Bone marrow (tissue), 2 donors: ENCODE measurements at regions not wholly inside any gene's neighbourhood (a gene's known extent, or its start where the extent isn't known, plus 50 kb on each side); places are given as distances from the start of the nearest gene placed in this dataset.
"Not testable (repeated sequence)": the region's sequence is repeated elsewhere in the genome, so short reads cannot be mapped to it uniquely, and the experiment has no call there.

Experiments used
- DNase-seq, 2 donors: peaks; one replicate each; lab custom pipeline; 2025; lab: John Stamatoyannopoulos, UW

- no peak for DNase-seq
Observed at GRCh38 chr20:55937283-55937682, 68.0 kb downstream of the CBLN4 start.

GRCh38 chr20:55936209-55936595 lies 69.1 kb downstream of the CBLN4 start:
- no peak for DNase-seq

- DNase-seq: no peak
Observed at GRCh38 chr20:55935448-55936208, 69.7 kb downstream of the CBLN4 start.

GRCh38 chr20:55934146-55934545 lies 71.2 kb downstream of the CBLN4 start:
- DNase-seq: no peak

GRCh38 chr20:55930876-55931275 lies 74.4 kb downstream of the CBLN4 start:
- DNase-seq: not testable (repeated sequence)

- no peak for DNase-seq
Observed at GRCh38 chr20:55928266-55928665, 77.1 kb downstream of the CBLN4 start.

GRCh38 chr20:55919956-55920355 lies 85.4 kb downstream of the CBLN4 start:
- DNase-seq: no peak

GRCh38 chr20:55919319-55919718 lies 86.0 kb downstream of the CBLN4 start:
- no peak for DNase-seq

- no peak for DNase-seq
Observed at GRCh38 chr20:55918471-55918870, 86.8 kb downstream of the CBLN4 start.

GRCh38 chr20:55893031-55893430 lies 112.3 kb downstream of the CBLN4 start:
- DNase-seq: no peak

GRCh38 chr20:55888685-55889084 lies 116.6 kb downstream of the CBLN4 start:
- no peak for DNase-seq

- DNase-seq: no peak
Observed at GRCh38 chr20:55882910-55883309, 122.4 kb downstream of the CBLN4 start.

GRCh38 chr20:55882286-55882685 lies 123.0 kb downstream of the CBLN4 start:
- DNase-seq: no peak

- DNase-seq: no peak
Observed at GRCh38 chr20:55881204-55881603, 124.1 kb downstream of the CBLN4 start.

- DNase-seq: no peak
Observed at GRCh38 chr20:55880361-55880760, 125.0 kb downstream of the CBLN4 start.

GRCh38 chr20:55855052-55855451 lies 150.3 kb downstream of the CBLN4 start:
- no peak for DNase-seq

- DNase-seq: no peak
Observed at GRCh38 chr20:55830121-55830827, 175.0 kb downstream of the CBLN4 start.

- no peak for DNase-seq
Observed at GRCh38 chr20:55805138-55805537, 200.2 kb downstream of the CBLN4 start.

GRCh38 chr20:55800552-55801245 lies 204.6 kb downstream of the CBLN4 start:
- DNase-seq: no peak

GRCh38 chr20:55793986-55794385 lies 211.3 kb downstream of the CBLN4 start:
- DNase-seq: no peak

GRCh38 chr20:55792049-55792448 lies 213.3 kb downstream of the CBLN4 start:
- no peak for DNase-seq

- DNase-seq: no peak
Observed at GRCh38 chr20:55790178-55790577, 215.1 kb downstream of the CBLN4 start.

GRCh38 chr20:55784036-55784435 lies 221.3 kb downstream of the CBLN4 start:
- DNase-seq: no peak
